ENCODE measurements at regions not wholly inside any gene's neighbourhood (a gene's known extent, or its start where the extent isn't known, plus 50 kb on each side); places are given as distances from the start of the nearest gene placed in this dataset.

- TF ChIP-seq EZH2 (IDR thresholded peaks at IDR 0.05; ENCODE audit: low read depth): no peak
- no peak for TF ChIP-seq CTCF (conservative IDR thresholded peaks at IDR 0.05)
These were observed 1075.2 kb upstream of the NRXN1 start for GRCh38 chr2:52107124-52107523.

Measured in PC-9 (cell line).